PC-3 (cell line): ENCODE measurements at regions not wholly inside any gene's neighbourhood (a gene's known extent, or its start where the extent isn't known, plus 50 kb on each side); places are given as distances from the start of the nearest gene placed in this dataset.

Experiments used
- ATAC-seq: fragments of 200-7000 bp; cut with Tn5 transposase; 2 replicates; pipeline ENCODE4 v1.9.1; 2020; ENCODE audit warnings: mild to moderate bottlenecking, moderate library complexity
- BruUV-seq: library from RNA; stranded (reverse); fragments of 400-500 nt; replicated peaks from 2 replicates; lab custom pipeline; 2021; lab: Mats Ljungman, UMichigan
- CTCF ChIA-PET: fragments of 300-600 bp; sonication (Branson Sonifier 250); formaldehyde crosslinking; loops from one replicate; lab custom pipeline; 2022; ENCODE audit warnings: antibody characterized with exemption; lab: Charles Lee
- POLR2A ChIA-PET: fragments of 300-600 bp; sonication (Branson Sonifier 250); formaldehyde crosslinking; loops from one replicate; lab custom pipeline; 2022; ENCODE audit warnings: antibody characterized with exemption; ENCODE audit not compliant: unreplicated experiment; lab: Charles Lee
- DNase-seq: peaks from one replicate; pipeline ENCODE4 v3.0.0-alpha.2; 2015
- H2AFZ ChIP-seq: fragments of 300-600 bp; sonication (generic); 2 replicates; pipeline ENCODE4 v1.6.0; 2016; ENCODE audit warnings: antibody characterized with exemption, low read length
- H3F3A ChIP-seq: fragments of 300-600 bp; sonication (generic); one replicate; pipeline ENCODE4 v1.6.0; 2017; ENCODE audit warnings: antibody characterized with exemption, low read length, control low read depth, mild to moderate bottlenecking; ENCODE audit not compliant: unreplicated experiment
- H3K27ac ChIP-seq: fragments of 300-600 bp; sonication (generic); 2 replicates; pipeline ENCODE4 v1.5.1; 2016; ENCODE audit warnings: mild to moderate bottlenecking, low read length
- H3K27me3 ChIP-seq: fragments of 300-600 bp; sonication (generic); 2 replicates; pipeline ENCODE4 v1.6.1; 2016; ENCODE audit warnings: low read length, mixed read lengths
- H3K36me3 ChIP-seq: fragments of 300-600 bp; sonication (generic); 2 replicates; pipeline ENCODE4 v1.6.1; 2016; ENCODE audit warnings: low read depth, mixed run types, low read length, mixed read lengths
- H3K4me1 ChIP-seq: fragments of 300-600 bp; sonication (generic); 2 replicates; pipeline ENCODE4 v1.5.1; 2016; ENCODE audit warnings: low read length; ENCODE audit not compliant: insufficient read depth
- H3K4me2 ChIP-seq: fragments of 300-600 bp; sonication (generic); 2 replicates; pipeline ENCODE4 v1.6.0; 2016; ENCODE audit warnings: low read length
- H3K4me3 ChIP-seq: fragments of 300-600 bp; sonication (generic); 2 replicates; pipeline ENCODE4 v1.5.1; 2016; ENCODE audit warnings: mild to moderate bottlenecking, low read length, mixed read lengths
- H3K79me2 ChIP-seq: fragments of 300-600 bp; sonication (generic); 2 replicates; pipeline ENCODE4 v1.6.1; 2017; ENCODE audit warnings: low read length, mixed read lengths
- H3K9ac ChIP-seq: fragments of 300-600 bp; sonication (generic); 2 replicates; pipeline ENCODE4 v1.6.0; 2016; ENCODE audit warnings: mild to moderate bottlenecking, low read length
- H3K9me2 ChIP-seq: fragments of 300-600 bp; sonication (generic); replicated peaks from 2 replicates; pipeline ENCODE4 v1.6.1; 2016; ENCODE audit warnings: mixed run types, low read length, mixed read lengths
- H3K9me3 ChIP-seq: fragments of 300-600 bp; sonication (generic); 2 replicates; pipeline ENCODE4 v1.6.1; 2016; ENCODE audit warnings: low read length, mixed read lengths
- H4K20me1 ChIP-seq: fragments of 300-600 bp; sonication (generic); 2 replicates; pipeline ENCODE4 v1.6.1; 2016; ENCODE audit warnings: low read length, mixed read lengths
- EZH2 ChIP-seq: fragments of 300-600 bp; sonication (generic); IDR thresholded peaks from one replicate; pipeline ENCODE4 v1.6.1; 2017; ENCODE audit warnings: antibody characterized with exemption, mild to moderate bottlenecking, low read length; ENCODE audit not compliant: unreplicated experiment
- EZH2phosphoT487 ChIP-seq: fragments of 300-600 bp; sonication (generic); IDR thresholded peaks from 2 replicates; pipeline ENCODE4 v1.6.1; 2018; ENCODE audit warnings: mild to moderate bottlenecking, antibody characterized with exemption, low read length, borderline replicate concordance
- intact Hi-C: fragments of 100-400 bp; cut with micrococcal nuclease; formaldehyde crosslinking; loops from 2 replicates; pipeline ENCODE4 v1.9.0; 2023
- TF ChIP-seq, protein P1 (sequence below): fragments of 300-600 bp; sonication (generic); conservative IDR thresholded peaks from 2 replicates; pipeline ENCODE4 v1.5.1; 2017; ENCODE audit warnings: antibody characterized with exemption, low read depth, mild to moderate bottlenecking, low read length

DNA sequence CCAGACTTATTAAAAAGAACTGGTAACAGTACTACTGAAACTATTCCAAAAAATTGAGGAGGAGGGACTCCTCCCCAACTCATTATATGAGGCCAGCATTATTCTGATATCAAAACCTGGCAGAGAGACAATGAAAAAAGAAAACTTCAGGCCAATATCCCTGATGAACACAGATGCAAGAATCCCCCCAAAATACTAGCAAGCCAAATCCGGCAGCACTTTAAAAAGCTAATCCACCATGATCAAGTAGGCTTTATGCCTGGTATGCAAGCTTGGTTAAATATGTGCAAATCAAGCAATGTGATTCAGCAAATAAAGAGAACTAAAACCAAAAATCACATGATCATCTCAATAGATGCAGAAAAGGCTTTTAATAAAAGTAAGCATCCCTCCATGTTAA lies 2271.0 kb upstream of the C9orf72 start:
- Histone ChIP-seq H3K27ac (no peak overlapping the region), H3K4me3 (no peak overlapping the region), H2AFZ (no peak overlapping the region), H3K27me3 (no peaks in the 10 kb centered on the region), H3K9ac (no peak overlapping the region), H4K20me1 (no peaks in the 10 kb centered on the region), H3K36me3 (no peaks in the 10 kb centered on the region), H3F3A (no peaks in the 10 kb centered on the region), H3K9me2 (no peaks in the 10 kb centered on the region), H3K4me2 (no peak overlapping the region), H3K79me2 (no peaks in the 10 kb centered on the region), H3K4me1 (no peaks in the 10 kb centered on the region), H3K9me3 (no peaks in the 10 kb centered on the region)
- intact Hi-C loops = no loop called here
- ChIA-PET CTCF (no interaction called here), POLR2A (no interaction called here)
- TF ChIP-seq, protein P1, sequence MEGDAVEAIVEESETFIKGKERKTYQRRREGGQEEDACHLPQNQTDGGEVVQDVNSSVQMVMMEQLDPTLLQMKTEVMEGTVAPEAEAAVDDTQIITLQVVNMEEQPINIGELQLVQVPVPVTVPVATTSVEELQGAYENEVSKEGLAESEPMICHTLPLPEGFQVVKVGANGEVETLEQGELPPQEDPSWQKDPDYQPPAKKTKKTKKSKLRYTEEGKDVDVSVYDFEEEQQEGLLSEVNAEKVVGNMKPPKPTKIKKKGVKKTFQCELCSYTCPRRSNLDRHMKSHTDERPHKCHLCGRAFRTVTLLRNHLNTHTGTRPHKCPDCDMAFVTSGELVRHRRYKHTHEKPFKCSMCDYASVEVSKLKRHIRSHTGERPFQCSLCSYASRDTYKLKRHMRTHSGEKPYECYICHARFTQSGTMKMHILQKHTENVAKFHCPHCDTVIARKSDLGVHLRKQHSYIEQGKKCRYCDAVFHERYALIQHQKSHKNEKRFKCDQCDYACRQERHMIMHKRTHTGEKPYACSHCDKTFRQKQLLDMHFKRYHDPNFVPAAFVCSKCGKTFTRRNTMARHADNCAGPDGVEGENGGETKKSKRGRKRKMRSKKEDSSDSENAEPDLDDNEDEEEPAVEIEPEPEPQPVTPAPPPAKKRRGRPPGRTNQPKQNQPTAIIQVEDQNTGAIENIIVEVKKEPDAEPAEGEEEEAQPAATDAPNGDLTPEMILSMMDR = no peak
- TF ChIP-seq EZH2 (no peak), EZH2phosphoT487 (no peak)
- no peak for ATAC-seq
- DNase-seq = no peak
- no TSS peak for BruUV-seq

DNA sequence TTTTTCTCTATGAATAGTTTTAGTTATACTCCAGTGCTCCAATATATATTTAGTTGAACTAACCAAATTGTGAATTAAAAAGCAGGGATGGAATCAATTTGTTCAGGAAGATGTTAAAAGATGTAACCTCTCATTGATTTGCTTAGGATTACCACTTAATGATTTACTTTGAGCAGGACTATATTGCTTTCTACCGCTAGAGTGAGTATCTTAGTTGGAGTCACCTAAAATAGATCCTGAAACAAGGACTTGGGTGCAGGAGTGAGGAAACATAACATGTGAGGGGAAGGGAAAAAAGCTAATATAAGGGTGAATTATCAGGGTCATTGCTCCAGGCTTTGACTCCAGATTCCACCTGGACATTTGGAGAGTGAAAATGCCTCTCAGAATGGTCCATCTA lies 2277.4 kb upstream of the C9orf72 start:
- DNase-seq (no peak), ATAC-seq (no peak)
- intact Hi-C loops = no loop called here
- CTCF ChIA-PET = no interaction called here
- Histone ChIP-seq H4K20me1 (no peaks in the 10 kb centered on the region), H3K79me2 (no peaks in the 10 kb centered on the region), H3K9me3 (no peaks in the 10 kb centered on the region), H3K9ac (no peak overlapping the region), H3K4me1 (no peaks in the 10 kb centered on the region), H3K4me2 (no peak overlapping the region), H3F3A (no peaks in the 10 kb centered on the region), H3K27ac (no peak overlapping the region), H3K27me3 (no peaks in the 10 kb centered on the region), H3K36me3 (no peaks in the 10 kb centered on the region), H3K9me2 (no peaks in the 10 kb centered on the region), H2AFZ (no peak overlapping the region), H3K4me3 (no peak overlapping the region)
- TF ChIP-seq EZH2 (no peak), EZH2phosphoT487 (no peak)
- TF ChIP-seq, protein P1 = peak; percentile 45; the same call in 1 of the 2 replicates
- no TSS peak for BruUV-seq
- POLR2A ChIA-PET = no interaction called here

DNA sequence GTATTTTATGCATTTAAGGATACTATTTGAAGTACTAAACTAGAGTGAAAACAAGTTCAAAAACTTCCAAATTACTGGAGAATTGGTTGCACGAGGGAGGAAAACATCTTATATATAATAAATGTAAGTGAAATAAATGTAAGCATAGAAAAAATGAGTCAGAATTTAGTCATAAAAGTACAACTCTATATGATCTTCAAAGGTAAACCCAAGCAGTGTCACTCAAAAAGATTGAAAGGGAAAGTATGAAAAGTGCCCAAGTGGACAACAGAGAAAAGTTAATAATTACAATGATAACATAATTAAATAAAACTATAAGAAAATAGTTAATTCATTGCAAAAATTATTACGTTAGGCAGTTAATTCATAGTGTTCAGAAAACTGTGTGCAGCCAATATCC lies 2288.5 kb upstream of the C9orf72 start:
- POLR2A ChIA-PET = no interaction called here
- no peaks in the 10 kb centered on the region for H3K36me3 ChIP-seq
- no peaks in the 10 kb centered on the region for H4K20me1 ChIP-seq
- H3K9me3 ChIP-seq = no peaks in the 10 kb centered on the region
- no peak overlapping the region for H3K4me3 ChIP-seq
- no peak overlapping the region for H3K27ac ChIP-seq
- intact Hi-C loops = no loop called here
- H3K4me1 ChIP-seq = no peaks in the 10 kb centered on the region
- ATAC-seq = peak; percentile 54; the same call in 1 of the 2 replicates
- no peaks in the 10 kb centered on the region for H3K9me2 ChIP-seq
- peak; percentile 46 for DNase-seq
- H3K9ac ChIP-seq = no peak overlapping the region
- no peak overlapping the region for H2AFZ ChIP-seq
- TF ChIP-seq EZH2phosphoT487 (no peak), EZH2 (no peak)
- TF ChIP-seq, protein P1 = no peak
- no peaks in the 10 kb centered on the region for H3K79me2 ChIP-seq
- no peaks in the 10 kb centered on the region for H3F3A ChIP-seq
- 0 out of 2 replicates have a peak overlapping the region, but pooled peaks have one; percentile 34 for H3K4me2 ChIP-seq
- no peaks in the 10 kb centered on the region for H3K27me3 ChIP-seq
- BruUV-seq = no TSS peak
- CTCF ChIA-PET = no interaction called here
